A549 (cell line): ENCODE measurements at regions not wholly inside any gene's neighbourhood (a gene's known extent, or its start where the extent isn't known, plus 50 kb on each side); places are given as distances from the start of the nearest gene placed in this dataset.

Experiments
- ATAC-seq, 2 experiments: fragments of 200-7000 bp in 1 of 2; fragments of >200 bp in 1 of 2; cut with Nextera tagmentation in 1 of 2; cut with Tn5 transposase in 1 of 2; 3 replicates each; pipeline versions ENCODE4 v1.8.0 to v1.9.1; 2018 to 2020; ENCODE audit warnings: mild to moderate bottlenecking in 1 of 2, moderate library complexity in 1 of 2
- CTCF ChIA-PET: fragments of 300-600 bp; sonication (Branson Sonifier 250); formaldehyde crosslinking; extraction: SDS; loops from one replicate; lab custom pipeline; 2021; ENCODE audit warnings: antibody characterized with exemption, inconsistent platforms; lab: Yijun Ruan, JAX
- POLR2A ChIA-PET: fragments of 350-600 bp; formaldehyde crosslinking; extraction: SDS; loops from one replicate; lab custom pipeline; 2021; ENCODE audit warnings: antibody characterized with exemption, inconsistent platforms; lab: Yijun Ruan, JAX
- DNase-seq, 2 experiments: peaks; one replicate each; pipeline versions ENCODE4 v3.0.0 to v3.0.0-alpha.2; 2011 to 2016; ENCODE audit warnings: low read depth in 1 of 2, low spot score in 1 of 2
- FAIRE-seq: peaks from 2 replicates; lab custom pipeline; 2011; peaks lifted over from hg19 to GRCh38; lab: Jason Lieb, UNC
- H3K27ac ChIP-seq, 2 experiments: fragments of >200 bp; sonication (Bioruptor Twin); formaldehyde crosslinking; 3 replicates each; pipeline ENCODE4 v1.5.1; 2016 to 2017
- H3K4me1 ChIP-seq: fragments of >200 bp; sonication (Bioruptor Twin); formaldehyde crosslinking; 3 replicates; pipeline ENCODE4 v1.6.1; 2016
- H3K4me2 ChIP-seq: fragments of >200 bp; sonication (Bioruptor Twin); formaldehyde crosslinking; 3 replicates; pipeline ENCODE4 v1.6.1; 2016
- H3K4me3 ChIP-seq: fragments of >200 bp; sonication (Bioruptor Twin); formaldehyde crosslinking; 3 replicates; pipeline ENCODE4 v1.5.1; 2016
- H3K9me3 ChIP-seq: fragments of >200 bp; sonication (Bioruptor Twin); formaldehyde crosslinking; 3 replicates; pipeline ENCODE4 v1.6.1; 2016
- CBX8 ChIP-seq: fragments of 200-600 bp; sonication (generic); IDR thresholded peaks from 2 replicates; pipeline ENCODE4 v1.6.1; 2016
- CEBPB ChIP-seq, 2 experiments: fragments of >200 bp in 1 of 2; sonication (Bioruptor Twin) in 1 of 2; formaldehyde crosslinking in 1 of 2; IDR thresholded peaks; 2 replicates each; pipeline ENCODE4 v1.6.1; 2012 to 2016
- CHD2 ChIP-seq: fragments of 150-350 bp; IDR thresholded peaks from 2 replicates; pipeline ENCODE4 v1.6.1; 2014; ENCODE audit warnings: low read length; ENCODE audit not compliant: partially characterized antibody
- CHD4 ChIP-seq: fragments of 200-600 bp; sonication (generic); IDR thresholded peaks from 2 replicates; pipeline ENCODE4 v1.6.1; 2016; ENCODE audit warnings: antibody characterized with exemption, mild to moderate bottlenecking, borderline replicate concordance
- EP300 ChIP-seq, 2 experiments: fragments of >200 bp; sonication (Bioruptor Twin); formaldehyde crosslinking; IDR thresholded peaks; 2 replicates in 1 of 2; 3 replicates in 1 of 2; pipeline ENCODE4 v1.6.1; 2016 to 2017
- ESRRA ChIP-seq: fragments of 150-350 bp; IDR thresholded peaks from 2 replicates; pipeline ENCODE4 v1.6.1; 2014; ENCODE audit warnings: mild to moderate bottlenecking, low read length, borderline replicate concordance
- FOXS1 ChIP-seq: fragments of 250-450 bp; sonication (Bioruptor Pico); IDR thresholded peaks from 2 replicates; pipeline ENCODE4 v1.5.0; 2020; ENCODE audit warnings: mild to moderate bottlenecking, moderate library complexity
- HDAC2 ChIP-seq: fragments of 200-600 bp; sonication (generic); IDR thresholded peaks from 2 replicates; pipeline ENCODE4 v1.6.1; 2016
- HEYL ChIP-seq: fragments of 250-450 bp; sonication (Bioruptor Pico); IDR thresholded peaks from 2 replicates; pipeline ENCODE4 v1.8.0; 2021; ENCODE audit warnings: mild to moderate bottlenecking, moderate library complexity
- KDM1A ChIP-seq: fragments of 200-600 bp; sonication (generic); IDR thresholded peaks from 2 replicates; pipeline ENCODE4 v1.6.1; 2016; ENCODE audit warnings: low read depth, mild to moderate bottlenecking
- NFE2L2 ChIP-seq: fragments of 150-350 bp; conservative IDR thresholded peaks from 2 replicates; pipeline ENCODE4 v1.6.1; 2014; ENCODE audit warnings: low read length
- NPAS2 ChIP-seq: fragments of 250-450 bp; sonication (Bioruptor Pico); IDR thresholded peaks from 2 replicates; pipeline ENCODE4 v1.8.0; 2022; ENCODE audit warnings: mild to moderate bottlenecking, moderate library complexity, borderline replicate concordance
- NR3C1 ChIP-seq: fragments of >200 bp; sonication (Bioruptor Twin); formaldehyde crosslinking; IDR thresholded peaks from 3 replicates; pipeline ENCODE4 v1.6.1; 2017
- PHF8 ChIP-seq: fragments of 200-600 bp; sonication (generic); IDR thresholded peaks from 2 replicates; pipeline ENCODE4 v1.6.1; 2016; ENCODE audit warnings: low read depth, mild to moderate bottlenecking, antibody characterized with exemption, moderate library complexity, borderline replicate concordance
- POLR2A ChIP-seq: IDR thresholded peaks from 2 replicates; pipeline ENCODE4 v1.6.1; 2012; ENCODE audit warnings: mild to moderate bottlenecking, low read length
- RARB ChIP-seq: fragments of 250-450 bp; sonication (Bioruptor Pico); IDR thresholded peaks from 2 replicates; pipeline ENCODE4 v1.8.0; 2021; ENCODE audit warnings: mild to moderate bottlenecking, moderate library complexity
- RFX5 ChIP-seq: fragments of 450-650 bp; IDR thresholded peaks from 2 replicates; pipeline ENCODE4 v1.7.1; 2014; ENCODE audit warnings: antibody characterized with exemption, mild to moderate bottlenecking, moderate library complexity
- SMC3 ChIP-seq: fragments of >200 bp; sonication (Bioruptor Twin); formaldehyde crosslinking; IDR thresholded peaks from 3 replicates; pipeline ENCODE4 v1.6.1; 2018; ENCODE audit warnings: inconsistent platforms
- TFCP2L1 ChIP-seq: fragments of 250-450 bp; sonication (Bioruptor Pico); IDR thresholded peaks from 2 replicates; pipeline ENCODE4 v1.5.0; 2021; ENCODE audit warnings: mild to moderate bottlenecking
- ZC3H11A ChIP-seq: fragments of 450-650 bp; IDR thresholded peaks from 2 replicates; pipeline ENCODE4 v1.6.1; 2014; ENCODE audit warnings: antibody characterized with exemption, mild to moderate bottlenecking
- ZNF302 ChIP-seq: fragments of 250-450 bp; sonication (Bioruptor Pico); IDR thresholded peaks from 2 replicates; pipeline ENCODE4 v1.9.0; 2021; ENCODE audit warnings: inconsistent platforms, mild to moderate bottlenecking, moderate library complexity
- WGBS: methylation state at CpG from one replicate; pipeline ENCODE4 v1.1.6; 2017; ENCODE audit errors: missing lambda C conversion rate; 5-methylcytosine and 5-hydroxymethylcytosine counted together
- TF ChIP-seq, protein P1 (sequence below): fragments of >200 bp; sonication (Bioruptor Twin); formaldehyde crosslinking; IDR thresholded peaks from 3 replicates; pipeline ENCODE4 v1.5.1; 2016
- TF ChIP-seq, protein P2 (sequence below): fragments of 150-350 bp; IDR thresholded peaks from 2 replicates; pipeline ENCODE4 v1.6.1; 2014; ENCODE audit warnings: low read depth, mild to moderate bottlenecking, low read length

DNA sequence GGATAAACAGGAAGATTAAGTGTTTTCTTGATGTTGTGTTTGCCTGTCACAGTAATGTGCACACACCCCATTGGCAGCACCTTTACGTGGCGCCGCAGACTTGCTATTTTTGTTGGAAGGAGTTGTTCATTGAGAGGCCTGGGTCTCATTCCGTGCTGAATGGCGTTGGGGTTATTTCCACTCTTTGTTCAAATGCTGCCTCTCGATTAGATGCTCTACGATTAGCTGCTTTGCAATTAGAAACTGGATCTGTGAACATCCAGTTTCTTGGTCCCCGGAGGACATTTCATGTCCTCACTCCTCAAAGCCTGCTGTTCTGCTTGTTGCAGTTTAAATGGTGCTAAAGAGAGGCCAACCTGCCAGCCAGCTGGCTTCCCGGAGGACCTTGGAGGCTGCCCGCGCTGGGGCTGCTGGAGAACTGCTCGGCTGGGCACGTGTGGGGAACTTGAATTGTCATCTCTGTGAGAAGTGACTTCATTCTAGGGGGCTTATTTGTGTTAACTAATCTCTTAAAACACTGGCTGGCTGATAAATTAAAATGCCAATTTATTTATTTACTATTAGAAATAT is 117.4 kb upstream of the NABP1 start:
- ChIA-PET POLR2A (no interaction called here), CTCF (interaction anchor here (0.8 to 8.1 kb wide), 6 partner anchors 8 to 602 kb away, joined by 3 to 40 read pairs (median 4); no protein-coding TSS in a partner anchor)
- TF ChIP-seq ZNF302 (no peak), EP300 (IDR thresholded peaks at IDR 0.05) (no peak), TFCP2L1 (CRISPR knock-in tag) (no peak), CHD4 (no peak), ZC3H11A (no peak), NPAS2 (CRISPR knock-in tag) (no peak), CBX8 (no peak), NFE2L2 (no peak), ESRRA (no peak), RARB (CRISPR knock-in tag) (no peak), FOXS1 (no peak), PHF8 (no peak), KDM1A (no peak), CHD2 (no peak), SMC3 (no peak), RFX5 (no peak), HDAC2 (no peak)
- TF ChIP-seq, protein P1, sequence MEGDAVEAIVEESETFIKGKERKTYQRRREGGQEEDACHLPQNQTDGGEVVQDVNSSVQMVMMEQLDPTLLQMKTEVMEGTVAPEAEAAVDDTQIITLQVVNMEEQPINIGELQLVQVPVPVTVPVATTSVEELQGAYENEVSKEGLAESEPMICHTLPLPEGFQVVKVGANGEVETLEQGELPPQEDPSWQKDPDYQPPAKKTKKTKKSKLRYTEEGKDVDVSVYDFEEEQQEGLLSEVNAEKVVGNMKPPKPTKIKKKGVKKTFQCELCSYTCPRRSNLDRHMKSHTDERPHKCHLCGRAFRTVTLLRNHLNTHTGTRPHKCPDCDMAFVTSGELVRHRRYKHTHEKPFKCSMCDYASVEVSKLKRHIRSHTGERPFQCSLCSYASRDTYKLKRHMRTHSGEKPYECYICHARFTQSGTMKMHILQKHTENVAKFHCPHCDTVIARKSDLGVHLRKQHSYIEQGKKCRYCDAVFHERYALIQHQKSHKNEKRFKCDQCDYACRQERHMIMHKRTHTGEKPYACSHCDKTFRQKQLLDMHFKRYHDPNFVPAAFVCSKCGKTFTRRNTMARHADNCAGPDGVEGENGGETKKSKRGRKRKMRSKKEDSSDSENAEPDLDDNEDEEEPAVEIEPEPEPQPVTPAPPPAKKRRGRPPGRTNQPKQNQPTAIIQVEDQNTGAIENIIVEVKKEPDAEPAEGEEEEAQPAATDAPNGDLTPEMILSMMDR, result no peak
- TF ChIP-seq, protein P2, sequence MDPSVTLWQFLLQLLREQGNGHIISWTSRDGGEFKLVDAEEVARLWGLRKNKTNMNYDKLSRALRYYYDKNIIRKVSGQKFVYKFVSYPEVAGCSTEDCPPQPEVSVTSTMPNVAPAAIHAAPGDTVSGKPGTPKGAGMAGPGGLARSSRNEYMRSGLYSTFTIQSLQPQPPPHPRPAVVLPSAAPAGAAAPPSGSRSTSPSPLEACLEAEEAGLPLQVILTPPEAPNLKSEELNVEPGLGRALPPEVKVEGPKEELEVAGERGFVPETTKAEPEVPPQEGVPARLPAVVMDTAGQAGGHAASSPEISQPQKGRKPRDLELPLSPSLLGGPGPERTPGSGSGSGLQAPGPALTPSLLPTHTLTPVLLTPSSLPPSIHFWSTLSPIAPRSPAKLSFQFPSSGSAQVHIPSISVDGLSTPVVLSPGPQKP, result no peak
- Histone ChIP-seq H3K4me2 (no peak overlapping the region), H3K27ac (no peak overlapping the region), H3K4me1 (0 out of 3 replicates have a peak, but pooled peaks cover under 1% of the 10 kb centered on the region), H3K4me3 (no peak overlapping the region), H3K9me3 (no peaks in the 10 kb centered on the region)
- FAIRE-seq, result no peak
- ATAC-seq, result no peak
- 85% methylated on average over 12 of the region's 13 CpGs for WGBS
- DNase-seq, result no peak

DNA sequence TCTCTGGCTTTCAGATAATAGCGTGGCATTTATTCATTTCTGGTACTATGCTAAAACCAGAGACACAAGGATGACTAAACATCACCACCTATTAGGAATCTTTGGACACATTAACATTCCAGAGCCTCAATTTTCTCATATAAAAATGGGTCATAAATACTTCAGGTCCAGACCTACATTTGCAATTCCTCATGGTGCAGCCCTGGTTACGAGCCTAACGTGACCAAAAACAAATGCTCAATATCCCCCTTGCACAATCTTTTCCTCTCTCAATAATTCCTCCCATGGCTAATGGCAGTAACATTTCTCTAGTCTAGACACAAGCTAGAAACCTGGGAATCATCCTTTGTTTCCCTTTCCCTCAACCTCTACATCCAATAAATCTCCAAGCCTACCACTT is 112.8 kb upstream of the NABP1 start:
- no peak for FAIRE-seq
- no peak for ATAC-seq
- ChIA-PET CTCF (interaction anchor here (1.8 to 7.0 kb wide), 2 partner anchors 12 to 126 kb away, joined by 7 to 66 read pairs; no protein-coding TSS in a partner anchor), POLR2A (no interaction called here)
- H3K9me3 ChIP-seq, result no peaks in the 10 kb centered on the region
- no peak for TF ChIP-seq CEBPB (IDR thresholded peaks at IDR 0.05)
- TF ChIP-seq POLR2A, result no peak
- H3K4me3 ChIP-seq, result no peak overlapping the region
- no peaks in the 10 kb centered on the region for H3K4me1 ChIP-seq
- DNase-seq, result no peak
- H3K27ac ChIP-seq, result no peak overlapping the region
- no peak overlapping the region for H3K4me2 ChIP-seq
- 65% methylated on average over 3 of the region's 3 CpGs for WGBS

DNA sequence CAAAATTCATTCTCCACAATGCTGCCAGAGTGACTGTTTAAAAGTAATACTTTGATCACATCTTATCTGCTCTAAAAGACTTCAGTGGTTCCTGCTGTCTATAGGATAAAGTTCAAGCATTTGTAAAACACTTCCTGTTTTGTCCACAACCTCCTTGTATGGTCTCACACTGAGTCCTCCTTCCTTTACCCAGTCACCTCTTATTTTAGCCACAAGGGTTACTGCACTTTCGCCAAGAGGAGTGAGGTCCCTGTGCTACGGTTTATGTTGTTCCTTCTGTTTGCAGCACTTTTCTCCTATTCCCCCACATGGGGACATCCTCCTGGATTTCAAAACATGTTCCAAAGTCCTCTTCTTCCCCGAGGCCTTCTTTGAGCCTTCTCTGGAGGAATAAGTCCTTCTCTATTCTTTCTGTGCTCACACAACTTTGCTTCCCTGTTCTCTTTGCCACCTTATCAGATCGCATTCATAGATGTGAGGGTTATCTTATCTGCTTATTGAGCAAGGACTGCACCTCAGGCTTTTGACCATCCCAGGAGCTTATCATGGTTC is 112.2 kb upstream of the NABP1 start:
- Histone ChIP-seq H3K4me2 (no peak overlapping the region), H3K9me3 (no peaks in the 10 kb centered on the region), H3K27ac (no peak overlapping the region), H3K4me3 (no peak overlapping the region), H3K4me1 (peaks cover 4% of the 10 kb centered on the region)
- FAIRE-seq (no peak), DNase-seq (no peak), ATAC-seq (peak; percentile 44 to 61; a peak in 4 of 6 replicates)
- TF ChIP-seq HEYL (CRISPR knock-in tag) (no peak), PHF8 (no peak), NR3C1 (no peak)
- POLR2A ChIA-PET, result interaction anchor here (0.6 kb wide), 1 partner anchor 112 kb away, joined by 4 read pairs; no protein-coding TSS in a partner anchor
- CTCF ChIA-PET, result interaction anchor here (0.6 to 7.0 kb wide), 21 partner anchors 13 to 630 kb away, joined by 3 to 66 read pairs (median 6); no protein-coding TSS in a partner anchor
- WGBS, result 63% methylated on average over 4 of the region's 4 CpGs
